CD4-positive, alpha-beta T cell treated with Interleukin-1 beta for 1 hour (primary cell): ENCODE measurements at regions not wholly inside any gene's neighbourhood (a gene's known extent, or its start where the extent isn't known, plus 50 kb on each side); places are given as distances from the start of the nearest gene placed in this dataset.

Source experiments
- DNase-seq, 2 donors: peaks; one replicate each; pipeline ENCODE4 v3.0.0-alpha.2; 2020 to 2022

DNA sequence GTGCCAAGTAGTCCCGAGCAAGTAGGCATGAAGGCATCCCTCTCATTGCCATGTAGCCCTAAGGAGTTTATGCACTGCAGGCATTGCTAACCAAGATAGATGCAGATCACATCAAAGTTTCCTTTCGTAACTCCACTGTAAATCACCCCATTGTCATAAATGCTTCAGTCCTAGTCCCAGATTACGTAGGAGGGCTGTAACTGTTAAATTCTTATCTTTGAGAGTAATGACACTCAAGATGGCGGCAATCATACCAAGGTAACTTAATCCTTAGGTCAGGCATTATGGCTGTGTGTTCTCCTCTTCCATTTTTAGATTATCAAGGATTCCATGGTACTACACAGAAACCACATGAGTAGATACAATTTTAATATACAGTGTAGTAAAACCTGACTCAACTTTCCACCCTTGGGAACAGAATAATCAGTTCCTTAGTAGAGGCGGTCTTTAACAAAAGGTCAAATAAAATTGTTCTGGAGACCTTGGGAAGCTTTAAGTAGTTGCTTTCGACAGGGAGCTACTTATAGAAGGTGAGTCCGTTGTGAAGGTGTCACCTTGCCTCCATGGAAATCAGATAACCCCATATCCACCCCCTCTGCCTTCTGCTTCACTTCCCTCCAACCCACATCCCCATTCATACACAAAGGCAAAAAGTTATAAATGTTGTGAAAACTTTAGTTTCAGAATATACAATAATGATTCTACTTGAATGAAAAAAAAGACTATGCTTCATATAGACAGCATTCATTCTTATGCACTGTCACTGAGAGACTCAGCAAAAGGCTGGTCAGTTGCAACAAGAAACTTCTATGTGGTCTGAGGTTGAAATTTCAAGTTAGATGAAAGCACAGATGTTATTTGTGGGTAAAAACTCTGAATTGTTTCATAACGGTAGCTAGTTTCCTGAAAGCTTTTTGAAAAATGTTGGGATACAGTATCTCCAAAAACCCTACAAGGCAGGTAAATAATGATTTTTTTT lies 64.8 kb upstream of the GALNT5 start:
- no peak for DNase-seq

DNA sequence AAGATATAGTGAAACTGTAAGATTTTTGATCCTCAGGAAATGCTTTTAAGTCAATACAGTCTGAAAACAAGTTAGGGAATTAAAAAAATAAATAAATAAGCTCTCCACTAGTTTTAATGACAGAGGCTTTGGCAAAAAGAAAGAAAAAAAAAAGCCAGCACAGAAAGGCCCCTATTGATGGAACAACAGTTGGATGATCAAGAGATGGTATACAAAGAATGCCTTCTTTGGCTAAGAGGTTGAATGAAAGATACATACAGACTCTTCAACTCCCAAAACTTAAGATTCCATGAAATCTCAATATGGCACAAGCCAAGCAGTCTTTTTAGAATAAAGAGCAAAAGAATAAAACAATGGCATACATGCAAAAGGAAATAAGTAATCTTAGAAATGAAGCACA lies 64.0 kb upstream of the GALNT5 start:
- DNase-seq, result no peak

DNA sequence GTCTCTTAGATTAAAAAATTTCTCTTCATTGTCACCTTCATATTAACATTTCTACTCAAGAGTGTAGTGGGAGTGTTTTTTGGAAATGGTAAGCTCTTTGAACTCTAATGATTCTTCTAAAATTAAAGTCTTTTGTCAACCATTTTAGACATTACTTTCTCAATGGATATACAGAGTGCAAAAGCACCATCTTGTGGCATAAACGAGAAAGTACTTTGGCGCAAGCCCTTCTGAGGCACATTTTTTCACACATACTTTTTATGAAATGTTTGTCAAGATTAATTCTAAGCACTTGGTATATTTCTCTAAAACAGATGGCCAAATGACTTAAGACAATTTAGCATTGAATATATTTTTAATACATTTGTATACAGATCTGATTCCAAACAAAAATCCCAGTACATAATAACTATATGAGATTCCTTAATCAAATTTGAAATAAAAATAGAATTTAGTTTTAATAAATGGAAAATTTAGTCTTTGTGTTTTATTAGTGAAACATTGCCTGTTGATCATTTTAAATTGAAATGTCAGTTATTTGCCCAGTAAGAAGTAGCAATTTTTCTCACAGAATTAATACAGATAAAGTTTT lies 63.3 kb upstream of the GALNT5 start:
- DNase-seq, result peak in 1 of 2 donors; percentile 28

DNA sequence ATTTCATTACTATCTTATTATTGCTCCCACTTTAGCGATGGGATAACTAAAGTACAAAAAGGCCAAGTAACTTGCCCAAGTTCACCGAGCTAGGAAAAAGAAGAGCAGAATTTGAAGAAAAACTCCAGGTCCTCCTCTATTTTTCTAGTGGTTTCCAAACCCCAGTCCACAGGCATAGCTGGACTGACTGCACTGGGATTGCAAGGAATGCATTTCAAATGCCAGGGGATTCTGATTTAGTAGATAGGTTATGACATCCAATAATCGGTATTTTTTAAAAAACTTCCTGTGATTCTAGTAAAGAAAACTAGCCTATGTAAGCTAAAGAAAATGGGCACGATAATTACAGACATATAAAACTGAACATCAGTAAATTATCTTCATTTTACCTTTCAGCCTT lies 62.7 kb upstream of the GALNT5 start:
- DNase-seq, result no peak

DNA sequence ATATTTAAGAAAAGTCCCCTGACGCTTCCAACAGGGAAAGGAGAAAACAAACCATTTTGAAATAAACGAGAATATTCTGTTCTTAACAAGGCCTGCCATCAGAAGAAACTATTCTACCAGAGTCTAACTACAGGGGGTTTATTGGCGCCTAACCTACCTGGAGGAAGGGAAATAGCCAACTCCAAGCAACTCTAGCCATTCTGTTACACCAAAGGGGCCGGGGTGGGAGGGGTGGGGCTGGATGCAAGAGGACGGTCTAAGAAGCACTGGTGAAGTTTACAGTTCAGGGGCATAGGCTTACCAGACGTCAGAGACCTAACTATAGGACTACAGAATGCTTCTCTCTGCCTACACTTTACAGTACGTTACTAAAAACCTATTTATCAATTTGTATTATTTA lies 60.5 kb upstream of the GALNT5 start:
- no peak for DNase-seq

DNA sequence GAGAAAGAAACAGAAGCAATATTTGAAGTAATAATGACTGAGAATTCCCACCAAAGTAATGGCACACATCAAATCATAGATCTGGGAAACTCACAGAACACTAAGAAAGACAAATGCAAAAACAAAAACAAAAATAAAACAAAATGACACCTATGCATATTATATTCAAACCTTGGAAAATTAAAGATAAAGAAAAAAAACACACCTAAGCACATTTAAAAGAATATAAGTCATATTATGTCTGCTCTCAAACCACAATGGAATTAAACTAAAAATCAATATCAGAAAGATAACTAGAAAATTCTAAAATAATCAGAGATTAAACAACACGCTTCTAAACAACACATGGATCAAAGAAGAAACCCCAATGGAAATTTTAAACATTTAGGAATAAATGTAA lies 59.7 kb upstream of the GALNT5 start:
- no peak for DNase-seq

DNA sequence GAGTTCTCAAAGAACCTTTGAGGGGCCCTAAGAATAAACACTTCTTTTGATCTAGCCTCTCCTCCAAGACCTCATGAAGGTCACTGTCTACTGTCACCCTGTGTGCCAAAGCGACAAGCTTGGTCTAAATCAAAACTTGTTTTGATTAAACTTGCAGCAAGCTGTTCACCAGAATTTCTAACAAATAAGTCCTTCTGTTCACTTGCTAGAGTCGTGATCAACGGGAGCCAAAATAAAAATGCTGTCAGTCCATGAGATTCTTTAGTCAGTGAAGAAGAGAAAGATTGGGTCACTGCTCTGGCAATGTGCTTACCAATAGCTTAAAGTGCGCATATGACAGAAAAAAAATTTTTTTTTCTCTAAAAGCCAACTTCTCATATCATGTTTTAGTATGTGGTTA lies 53.9 kb upstream of the GALNT5 start:
- DNase-seq, result no peak

DNA sequence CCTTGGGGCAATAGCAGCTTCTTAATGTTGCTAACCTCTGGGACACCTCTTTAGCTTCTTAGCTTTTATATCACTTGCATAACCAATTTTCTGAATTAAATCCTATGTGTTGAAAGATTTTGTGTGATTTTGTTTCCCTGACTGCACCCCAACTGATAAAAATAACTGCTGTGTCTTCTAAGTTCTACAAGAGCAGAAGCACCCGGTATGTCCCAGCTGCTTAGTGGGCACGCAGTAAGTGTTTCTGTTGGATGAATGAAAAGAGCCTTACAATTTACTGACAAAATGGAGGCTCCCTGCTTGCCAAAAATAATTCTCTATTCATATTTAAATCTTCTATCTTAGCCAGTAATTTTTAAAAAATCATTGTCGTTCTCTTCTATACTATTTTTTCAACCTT lies 53.1 kb upstream of the GALNT5 start:
- DNase-seq, result no peak

DNA sequence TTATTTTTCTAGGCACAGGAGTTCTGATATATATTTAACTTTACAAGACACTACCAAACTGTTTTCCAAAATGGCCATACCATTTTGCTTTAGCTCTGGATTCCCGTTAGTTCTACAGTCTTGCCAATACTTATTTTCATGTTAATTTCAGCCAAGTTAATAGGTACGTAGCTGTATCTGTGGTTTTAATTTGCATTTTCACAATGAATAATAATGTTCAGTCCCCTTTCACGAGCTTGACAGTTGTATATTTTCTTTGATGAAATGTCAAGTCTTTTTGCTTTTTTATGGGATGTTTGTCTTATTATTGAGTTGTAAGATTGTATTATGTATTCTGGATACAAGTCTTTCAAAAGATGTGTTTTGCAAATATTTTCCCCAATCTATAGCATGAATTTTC lies 50.6 kb upstream of the GALNT5 start:
- DNase-seq, result no peak
